Lung microvascular endothelial cell (primary cell): ENCODE measurements at regions not wholly inside any gene's neighbourhood (a gene's known extent, or its start where the extent isn't known, plus 50 kb on each side); places are given as distances from the start of the nearest gene placed in this dataset.

Source experiments
- DNase-seq, 2 donors: peaks; one replicate each; pipeline versions ENCODE4 v3.0.0 to v3.0.0-alpha.2; 2010; ENCODE audit warnings: low read depth in 2 of 2

DNA sequence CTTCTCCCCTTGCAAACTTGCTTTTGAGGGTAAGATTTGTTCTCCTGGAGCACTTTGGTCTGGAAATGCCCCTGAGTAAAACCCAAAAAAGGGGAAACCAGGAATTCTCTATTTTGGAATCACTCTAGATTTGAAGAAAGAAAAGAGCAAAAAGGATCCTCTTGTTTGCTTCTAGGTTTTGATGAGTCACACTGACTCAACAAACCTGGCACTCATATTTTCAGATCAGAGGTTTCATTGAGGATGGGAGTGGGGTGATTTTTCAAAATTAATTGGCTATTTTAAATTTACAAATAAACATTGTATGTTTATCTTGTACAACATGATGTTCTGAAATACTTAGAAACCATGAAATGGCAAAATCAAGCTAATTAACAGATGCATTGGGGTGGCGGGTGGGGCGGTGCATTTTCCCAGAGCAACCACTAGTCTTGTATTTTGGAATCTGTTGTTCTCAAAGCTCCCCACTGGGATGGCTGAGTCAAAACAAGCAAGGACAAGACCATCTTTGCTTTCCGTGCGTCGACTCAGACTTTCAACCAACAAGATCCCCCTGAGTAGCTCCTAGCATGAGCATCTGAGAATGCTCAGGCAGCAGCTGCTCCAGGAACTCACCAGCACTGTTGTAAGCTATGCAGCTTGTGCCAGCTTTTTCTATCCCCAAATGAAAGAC is 451.4 kb downstream of the WDR72 start:
- no peak for DNase-seq

DNA sequence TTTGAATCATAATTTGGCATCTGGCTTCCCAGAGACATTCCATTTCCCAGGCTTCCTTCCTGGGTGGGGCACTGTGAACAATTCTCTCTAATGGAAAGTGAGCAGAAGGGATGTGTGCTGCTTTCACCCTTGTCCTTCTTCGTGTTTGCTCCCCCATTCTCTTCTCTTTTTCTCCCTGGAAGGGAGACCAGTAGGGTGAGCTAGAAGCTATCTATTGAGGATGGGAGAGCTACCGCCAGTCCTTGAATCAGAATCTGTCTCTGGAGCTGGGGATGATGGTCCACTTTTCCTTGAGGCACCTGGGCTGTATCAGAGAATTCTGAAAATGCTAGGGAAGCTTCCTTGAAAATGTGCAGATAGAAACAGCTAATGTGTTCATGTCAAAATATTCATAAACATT is 453.9 kb downstream of the WDR72 start:
- no peak for DNase-seq

DNA sequence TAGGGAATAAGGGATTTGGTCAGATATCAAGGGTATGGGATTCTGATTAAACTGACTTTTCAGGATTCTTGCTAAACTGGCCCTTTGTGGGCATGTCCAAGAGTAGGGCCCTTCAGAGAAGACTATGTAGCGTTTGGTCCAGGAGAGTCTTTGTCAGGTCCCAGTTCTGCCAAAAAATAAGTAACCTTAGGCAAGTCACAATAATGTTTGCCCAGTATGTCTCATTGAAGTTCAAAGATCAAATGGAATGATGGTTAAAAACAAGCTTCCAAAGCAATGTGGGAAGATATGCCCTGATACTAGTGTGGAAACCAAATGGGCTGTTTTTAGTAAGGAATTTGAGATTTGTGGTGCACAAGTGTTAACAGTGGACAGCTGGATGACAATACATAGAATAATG is 454.4 kb downstream of the WDR72 start:
- no peak for DNase-seq

GRCh38 chr15:53297828-53298227 is 461.6 kb downstream of the WDR72 start:
- no peak for DNase-seq

DNA sequence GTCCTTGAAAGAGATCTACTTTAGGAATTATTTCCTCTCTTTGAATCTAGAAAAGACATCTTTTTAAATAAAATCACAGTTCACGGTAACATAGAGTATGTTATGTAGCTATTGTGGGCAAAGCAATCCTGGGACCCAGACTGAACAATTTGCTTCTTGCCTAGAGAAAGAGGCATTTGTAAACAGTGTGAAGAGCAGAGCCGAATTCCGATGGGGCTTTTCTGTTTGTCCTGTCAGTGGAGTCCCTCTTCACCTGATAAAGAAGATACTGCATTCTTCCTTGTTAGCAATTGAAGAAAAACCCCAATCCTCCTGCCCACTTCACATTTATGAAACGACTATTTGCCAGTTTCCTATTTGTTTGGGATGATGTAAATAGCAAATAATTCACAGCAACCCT is 462.9 kb downstream of the WDR72 start:
- DNase-seq, result no peak

DNA sequence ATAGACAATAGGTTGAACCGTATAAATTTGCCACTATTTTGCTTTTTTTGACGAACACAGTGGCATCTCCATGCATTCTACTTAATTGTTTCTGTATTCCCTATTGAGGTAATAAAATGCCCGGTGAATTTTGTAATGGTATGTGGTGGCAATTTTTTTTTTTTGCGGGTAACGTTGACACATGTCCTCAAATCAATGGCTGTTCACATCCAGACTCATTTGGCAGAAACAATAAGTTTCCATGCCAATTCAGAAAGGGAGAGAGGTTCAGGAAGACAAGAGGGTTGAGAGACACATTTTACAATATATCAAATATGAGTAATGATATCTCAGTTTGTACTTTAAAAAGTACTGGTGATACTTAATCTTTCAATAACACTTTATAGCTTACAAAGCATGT is 463.9 kb downstream of the WDR72 start:
- DNase-seq, result no peak

- DNase-seq, result no peak
Observed at GRCh38 chr15:53288542-53288941, 470.9 kb downstream of the WDR72 start.

GRCh38 chr15:53274630-53275029 is 484.5 kb upstream of the ONECUT1 start:
- DNase-seq, result no peak

DNA sequence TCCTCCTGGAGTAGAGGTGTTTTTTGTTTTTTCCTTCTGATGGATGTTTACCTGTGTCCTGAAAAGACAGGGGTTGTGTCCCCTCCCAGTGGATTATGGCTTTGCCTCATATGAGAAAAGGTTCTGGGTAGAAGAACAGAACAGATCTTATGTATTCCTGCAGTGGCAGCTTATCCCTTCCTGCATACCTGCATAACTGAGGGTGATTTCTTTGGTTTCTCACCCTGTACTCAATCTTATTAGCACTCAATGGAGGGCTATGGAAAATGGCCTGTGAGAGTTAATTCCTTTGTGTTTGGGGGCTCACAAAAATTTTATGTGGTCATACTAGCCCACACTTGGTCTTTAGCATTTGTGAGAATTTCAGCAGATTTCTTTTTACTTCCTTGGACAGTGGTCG is 482.0 kb upstream of the ONECUT1 start:
- DNase-seq, result no peak

DNA sequence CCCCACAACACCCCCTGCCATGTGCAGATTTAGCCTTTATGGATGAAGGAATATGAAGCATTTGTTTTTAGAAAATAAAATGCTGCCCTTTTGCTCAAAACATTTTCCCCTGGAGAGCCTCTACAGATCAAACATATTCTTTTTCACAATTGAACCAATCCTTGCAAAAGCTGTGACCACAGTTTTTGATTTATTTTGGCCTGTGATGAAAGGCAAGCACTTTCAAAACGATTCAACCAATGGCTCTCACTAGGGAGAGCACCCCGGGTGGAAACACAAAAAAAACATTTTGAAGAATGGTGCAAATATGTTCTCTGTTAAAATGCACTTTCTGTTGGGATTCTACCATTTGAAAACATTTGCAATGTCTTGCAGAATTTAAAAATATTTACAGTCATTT is 476.0 kb upstream of the ONECUT1 start:
- DNase-seq, result no peak

DNA sequence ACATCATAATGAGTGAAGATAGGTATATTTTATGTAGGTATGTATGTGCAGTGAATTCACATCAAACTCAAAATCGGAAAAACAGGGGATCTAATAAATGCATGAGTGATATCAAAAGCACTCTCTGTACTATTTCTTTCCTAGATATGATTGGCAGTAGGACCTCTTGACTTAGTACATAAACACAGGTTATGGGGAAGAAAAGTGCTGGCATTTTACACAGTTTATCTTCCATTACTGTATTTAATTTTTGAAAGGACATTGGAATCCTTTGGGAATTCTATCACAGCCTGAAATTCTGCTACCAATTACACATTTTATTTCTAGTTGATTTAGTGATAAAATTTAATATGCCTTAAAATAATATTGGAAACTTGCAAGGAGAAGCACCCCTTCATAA is 470.5 kb upstream of the ONECUT1 start:
- DNase-seq, result no peak

DNA sequence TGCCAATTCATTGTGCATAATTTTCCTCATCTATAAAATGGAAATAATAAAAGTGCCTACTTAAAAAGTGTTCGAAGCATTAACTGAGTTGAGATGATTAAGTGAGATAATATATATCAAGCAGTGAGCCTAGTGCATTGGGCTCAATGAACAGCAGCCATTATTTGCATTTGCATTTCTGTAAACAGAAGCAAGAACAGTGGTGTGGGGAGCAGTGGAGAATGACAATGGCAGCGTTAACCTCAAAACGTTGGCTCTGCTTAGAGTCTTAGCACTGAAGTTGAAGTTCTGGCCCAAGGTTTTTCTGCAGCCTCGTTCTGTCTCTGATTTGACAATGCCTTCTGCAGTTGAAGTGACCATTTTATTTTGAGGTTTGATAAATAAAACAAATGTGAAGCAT is 466.3 kb upstream of the ONECUT1 start:
- DNase-seq, result no peak

GRCh38 chr15:53256043-53256442 is 465.9 kb upstream of the ONECUT1 start:
- DNase-seq, result no peak

DNA sequence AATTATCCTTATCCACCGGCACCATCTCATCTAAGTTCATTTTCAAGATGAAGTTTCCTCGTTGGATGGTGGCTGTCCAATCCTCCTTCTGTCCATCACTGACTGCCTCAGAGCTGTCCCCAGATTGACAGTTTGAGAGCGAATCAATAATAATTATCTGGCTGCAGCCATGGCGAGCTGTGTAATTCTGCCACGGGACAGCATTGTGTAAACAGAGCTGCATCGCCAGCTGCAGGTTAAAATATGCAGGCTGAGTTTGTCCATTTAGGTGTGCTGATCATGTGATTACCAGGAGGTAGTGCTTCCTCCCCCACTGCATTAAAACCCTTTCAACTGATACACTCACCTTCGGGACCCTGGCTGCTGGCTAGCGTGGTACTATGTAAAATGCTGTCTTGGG is 461.9 kb upstream of the ONECUT1 start:
- no peak for DNase-seq

DNA sequence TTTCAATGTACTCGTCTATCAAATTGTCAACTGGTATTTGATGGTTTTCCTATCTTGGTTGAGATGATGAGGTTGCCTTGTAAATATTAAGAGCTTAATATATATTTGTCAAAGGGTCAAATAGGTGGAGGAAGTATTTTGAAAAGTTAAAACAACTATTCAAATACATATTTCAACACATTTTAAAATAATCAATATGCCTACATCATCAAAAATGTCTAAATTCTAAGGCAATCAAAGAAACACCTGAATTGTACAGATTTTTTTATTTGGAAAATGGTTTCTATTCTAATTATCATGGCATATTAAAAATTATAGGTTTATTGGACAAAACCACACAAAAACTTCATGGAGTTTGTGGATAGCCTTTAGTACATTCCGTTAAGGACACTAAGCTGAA is 461.4 kb upstream of the ONECUT1 start:
- DNase-seq, result no peak

DNA sequence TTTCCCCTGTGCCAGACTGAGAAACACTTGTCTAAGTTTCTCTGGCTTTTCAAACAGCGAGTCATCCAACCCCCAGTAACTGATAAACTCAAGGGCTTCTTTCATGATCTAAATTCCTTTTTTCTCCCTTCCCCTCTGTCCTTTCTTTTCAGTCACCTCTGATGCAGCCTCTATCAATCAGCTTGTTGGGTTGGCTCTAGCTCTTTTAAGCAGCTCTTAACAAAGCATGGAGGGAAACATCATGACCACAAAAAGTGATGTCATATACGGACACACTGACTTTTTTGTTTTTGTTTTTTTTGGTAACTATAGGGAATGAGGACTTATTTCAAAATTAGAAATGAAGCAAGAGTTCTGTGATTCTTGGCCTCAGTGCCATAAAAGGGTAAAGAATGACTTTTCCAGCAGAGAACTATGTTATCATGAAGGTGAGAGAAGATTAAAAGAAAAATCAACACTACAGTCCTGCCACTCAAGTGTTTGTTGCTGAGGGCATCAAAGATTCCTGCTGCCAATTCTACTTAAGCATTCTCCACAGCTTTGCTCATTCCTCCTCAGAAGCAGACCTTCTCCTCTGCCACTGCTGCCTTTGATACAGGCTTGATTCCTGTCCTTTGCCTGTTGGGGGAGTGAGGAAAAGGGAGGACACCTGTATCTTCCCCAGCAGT is 457.0 kb upstream of the ONECUT1 start:
- DNase-seq, result no peak

- DNase-seq, result no peak
Observed at GRCh38 chr15:53246404-53246803, 456.3 kb upstream of the ONECUT1 start.

DNA sequence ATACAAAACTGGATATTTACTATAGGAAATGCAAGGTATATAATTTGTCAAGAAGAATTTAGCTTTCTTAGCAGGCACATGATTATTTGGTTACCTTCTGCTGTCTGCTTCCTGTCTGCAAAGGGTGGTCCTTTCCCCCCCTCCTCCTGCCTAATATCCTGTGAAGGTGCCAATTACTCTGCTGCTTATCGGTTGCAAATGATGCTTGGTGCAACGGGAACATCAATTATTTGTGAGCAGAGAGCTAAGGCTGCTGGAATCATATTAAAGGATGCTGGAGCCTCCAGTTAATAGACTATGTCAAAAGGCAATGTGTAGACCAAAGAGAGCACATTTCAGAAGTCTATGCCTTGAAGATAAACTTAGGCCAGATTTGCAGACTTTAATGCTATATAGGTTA is 443.7 kb upstream of the ONECUT1 start:
- no peak for DNase-seq

DNA sequence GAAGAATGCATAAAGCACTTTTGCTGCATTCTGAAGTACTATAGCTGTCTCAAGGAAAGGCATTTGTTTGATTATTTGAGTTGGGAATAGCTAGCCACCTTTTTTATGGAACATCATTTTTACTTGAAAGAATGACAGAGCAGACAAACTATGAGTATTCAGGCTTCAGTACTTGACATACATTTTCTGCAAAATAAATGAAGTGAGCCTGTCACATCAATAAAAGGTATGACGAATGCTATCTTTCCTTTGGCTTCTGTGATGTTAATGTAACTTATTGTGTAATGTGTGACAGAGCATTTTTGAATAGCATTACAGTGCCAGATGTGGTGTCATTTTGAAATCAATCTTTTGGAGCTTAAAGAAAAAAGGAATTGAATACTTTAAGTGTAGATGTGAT is 440.3 kb upstream of the ONECUT1 start:
- no peak for DNase-seq

GRCh38 chr15:53226559-53226958 is 436.4 kb upstream of the ONECUT1 start:
- no peak for DNase-seq

DNA sequence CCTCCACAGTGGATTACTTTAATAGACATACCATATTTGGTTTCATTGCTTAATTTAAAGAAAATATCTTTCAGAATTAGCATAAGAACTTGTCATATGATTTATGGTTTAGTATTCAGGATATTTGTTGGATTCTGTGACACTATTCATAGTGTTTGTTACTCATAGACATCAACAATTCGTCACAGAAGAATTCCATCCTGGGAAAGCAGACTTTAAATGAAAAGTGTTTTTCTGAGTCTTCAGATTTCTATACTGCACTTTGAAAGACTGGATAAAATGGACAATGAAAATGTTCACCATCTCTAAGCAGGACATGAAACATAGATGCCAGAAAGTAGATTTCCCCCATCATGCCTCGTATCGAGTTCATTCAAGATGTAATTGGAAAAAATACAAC is 435.6 kb upstream of the ONECUT1 start:
- DNase-seq, result no peak

DNA sequence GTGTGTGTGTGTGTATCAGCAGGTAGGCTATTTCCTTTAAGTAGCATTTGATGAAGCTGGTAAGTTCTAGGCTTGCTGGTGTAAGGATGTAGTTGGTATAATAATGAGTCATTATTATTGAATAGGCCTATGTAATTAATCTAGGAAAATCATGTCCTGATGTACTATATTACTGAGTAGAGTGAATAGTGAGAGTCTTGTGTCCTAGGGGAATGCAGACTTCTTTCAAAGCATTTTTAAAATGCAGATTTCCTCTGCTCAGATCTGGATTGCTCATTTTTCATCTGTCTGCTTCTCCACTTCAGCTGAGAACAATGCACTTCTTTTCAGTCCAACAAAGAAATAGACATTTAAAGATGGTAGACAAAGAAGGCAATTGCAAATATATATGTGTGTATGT is 434.2 kb upstream of the ONECUT1 start:
- no peak for DNase-seq

- DNase-seq, result no peak
Observed at GRCh38 chr15:53223815-53224214, 433.7 kb upstream of the ONECUT1 start.
